ENCODE measurements at regions not wholly inside any gene's neighbourhood (a gene's known extent, or its start where the extent isn't known, plus 50 kb on each side); places are given as distances from the start of the nearest gene placed in this dataset.

- H3K4me3 ChIP-seq = no peak overlapping the region
- intact Hi-C loops (cut with DNase I) = no loop called here
- no peak for DNase-seq
- no peaks in the 10 kb centered on the region for H3K4me1 ChIP-seq (ENCODE audit: insufficient read depth)
- no peaks in the 10 kb centered on the region for H3K9me3 ChIP-seq
- WGBS, 3 donors = 25 to 37% (median 25%) methylated on average over 3 of the region's 3 CpGs
- no peak overlapping the region for H3K27ac ChIP-seq
- H3K27me3 ChIP-seq = no peaks in the 10 kb centered on the region
- H3K36me3 ChIP-seq = no peaks in the 10 kb centered on the region
- TF ChIP-seq EP300 (IDR thresholded peaks at IDR 0.05) = no peak
- TF ChIP-seq POLR2A (IDR thresholded peaks at IDR 0.05) = no peak
- no peak for TF ChIP-seq CTCF (IDR thresholded peaks at IDR 0.05)
These were observed 1469.5 kb upstream of the CELF2 start for GRCh38 chr10:9547936-9548904.

- WGBS, 3 donors = 88 to 95% (median 89%) methylated on average over 2 of the region's 2 CpGs
- no peaks in the 10 kb centered on the region for H3K36me3 ChIP-seq
These were observed 1466.9 kb upstream of the CELF2 start for GRCh38 chr10:9550810-9551209.

GRCh38 chr10:9554321-9554720, 1463.4 kb upstream of the CELF2 start:
- H3K36me3 ChIP-seq = no peaks in the 10 kb centered on the region
- no peaks in the 10 kb centered on the region for H3K9me3 ChIP-seq
- no peaks in the 10 kb centered on the region for H3K4me1 ChIP-seq (ENCODE audit: insufficient read depth)
- WGBS, 3 donors = 4 to 10% (median 6%) methylated on average over 1 of the region's 1 CpG
- no peak overlapping the region for H3K4me3 ChIP-seq
- no peak overlapping the region for H3K27ac ChIP-seq
- TF ChIP-seq POLR2A (IDR thresholded peaks at IDR 0.05) (no peak), EP300 (IDR thresholded peaks at IDR 0.05) (no peak), CTCF (IDR thresholded peaks at IDR 0.05) (no peak)
- no peak for DNase-seq
- no peaks in the 10 kb centered on the region for H3K27me3 ChIP-seq
- intact Hi-C loops (cut with DNase I) = no loop called here

More at GRCh38 chr10:9550810-9551209, 1466.9 kb upstream of the CELF2 start:
- Histone ChIP-seq H3K4me3 (no peak overlapping the region), H3K27me3 (no peaks in the 10 kb centered on the region), H3K4me1 (ENCODE audit: insufficient read depth) (no peaks in the 10 kb centered on the region), H3K27ac (no peak overlapping the region), H3K9me3 (no peaks in the 10 kb centered on the region)
- intact Hi-C loops (cut with DNase I) = no loop called here
- TF ChIP-seq EP300 (IDR thresholded peaks at IDR 0.05) = no peak
- no peak for DNase-seq

GRCh38 chr10:9560976-9561375, 1456.7 kb upstream of the CELF2 start:
- no peak for TF ChIP-seq CTCF (IDR thresholded peaks at IDR 0.05)
- no peak for TF ChIP-seq EP300 (IDR thresholded peaks at IDR 0.05)
- TF ChIP-seq POLR2A (IDR thresholded peaks at IDR 0.05) = no peak
- Histone ChIP-seq H3K4me1 (ENCODE audit: insufficient read depth) (no peaks in the 10 kb centered on the region), H3K9me3 (no peaks in the 10 kb centered on the region), H3K27ac (no peak overlapping the region), H3K4me3 (no peak overlapping the region), H3K27me3 (no peaks in the 10 kb centered on the region), H3K36me3 (no peaks in the 10 kb centered on the region)
- 40 to 66% (median 52%) methylated on average over 3 of the region's 3 CpGs for WGBS, 3 donors
- no peak for DNase-seq
- intact Hi-C loops (cut with DNase I) = no loop called here
